ENCODE measurements at regions not wholly inside any gene's neighbourhood (a gene's known extent, or its start where the extent isn't known, plus 50 kb on each side); places are given as distances from the start of the nearest gene placed in this dataset.

GRCh38 chr10:84822931-84823630, 494.7 kb downstream of the CCSER2 start:
- no peaks in the 10 kb centered on the region for H3K4me1 ChIP-seq (ENCODE audit: control insufficient read depth, insufficient read depth, low read length)
- intact Hi-C loops (cut with micrococcal nuclease) (no loop called here), in situ Hi-C loops (cut with MboI; ENCODE audit: low sequenced_read_pairs) (no loop called here), dilution Hi-C loops (cut with HindIII; ENCODE audit: low sequenced_read_pairs, unreplicated experiment) (no loop called here)
- no peak overlapping the region for H3K18ac ChIP-seq (ENCODE audit: low read depth, low read length)
- no TSS peak for BruUV-seq (replicated peaks)
- H3K79me1 ChIP-seq (ENCODE audit: low read depth in 1 of 2, low read length in 2 of 2) = no peaks in the 10 kb centered on the region
- H3K56ac ChIP-seq (ENCODE audit: extremely low read depth, insufficient read depth, low read length) = no peak overlapping the region
- no peak overlapping the region for H2AK5ac ChIP-seq (ENCODE audit: low read depth, low read length)
- no peak overlapping the region for H3K4me3 ChIP-seq (ENCODE audit: insufficient read depth, low read depth, low read length)
- H2BK20ac ChIP-seq (ENCODE audit: low read depth, low read length) = no peak overlapping the region
- H3K27ac ChIP-seq (ENCODE audit: insufficient read depth, low read length) = no peak overlapping the region
- H3K14ac ChIP-seq (replicated peaks; ENCODE audit: low read depth, low read length) = no peak overlapping the region
- no peaks in the 10 kb centered on the region for H3K36me3 ChIP-seq (ENCODE audit: control insufficient read depth, insufficient read depth, low read length)
- ATAC-seq (ENCODE audit: low read depth) (no peak), DNase-seq (no peak)
- ChIA-PET CTCF (interaction anchor here (0.7 to 0.8 kb wide), 2 partner anchors 23 to 63 kb away, joined by 3 to 4 read pairs; no protein-coding TSS in a partner anchor), POLR2A (ENCODE audit: unreplicated experiment) (no interaction called here)
- no peak overlapping the region for H3K4me2 ChIP-seq (ENCODE audit: low read depth, low read length)
- H2BK15ac ChIP-seq (ENCODE audit: low read depth, low read length) = no peak overlapping the region
- H2AK9ac ChIP-seq (replicated peaks; ENCODE audit: low read depth, low read length, poor library complexity) = no peak overlapping the region
- WGBS, 2 experiments (ENCODE audit: extremely low coverage in 2 of 2, insufficient read length in 1 of 2) = no CpG with 5 or more reads among the region's 3 CpGs
- H3K9me3 ChIP-seq (ENCODE audit: control insufficient read depth, insufficient read depth, low read length) = peaks cover 3% of the 10 kb centered on the region
- no peak overlapping the region for H2BK5ac ChIP-seq (ENCODE audit: low read depth, low read length, poor library complexity, severe bottlenecking)
- no peak for TF ChIP-seq RFX5 (IDR thresholded peaks at IDR 0.05; ENCODE audit: low read depth, low read length)
- TF ChIP-seq MAFK (IDR thresholded peaks at IDR 0.05; ENCODE audit: low read depth, low read length) = no peak
- no peak for TF ChIP-seq MAZ (IDR thresholded peaks at IDR 0.05; ENCODE audit: borderline replicate concordance, low read depth, low read length)
- TF ChIP-seq POLR2A (IDR thresholded peaks at IDR 0.05; ENCODE audit: low read depth, low read length) = no peak
- TF ChIP-seq BHLHE40 (IDR thresholded peaks at IDR 0.05; ENCODE audit: low read depth, low read length) = no peak
- no peak for TF ChIP-seq CTCF (conservative IDR thresholded peaks at IDR 0.05; ENCODE audit: low read depth, low read length)
- TF ChIP-seq FOS (IDR thresholded peaks at IDR 0.05; ENCODE audit: low read depth, low read length) = no peak
- TF ChIP-seq CEBPB (IDR thresholded peaks at IDR 0.05; ENCODE audit: low read depth, low read length) = no peak
- TF ChIP-seq RAD21 (IDR thresholded peaks at IDR 0.05; ENCODE audit: low read length) = no peak
- no peak for TF ChIP-seq USF2 (IDR thresholded peaks at IDR 0.05; ENCODE audit: low read depth, low read length)
- TF ChIP-seq MXI1 (IDR thresholded peaks at IDR 0.05; ENCODE audit: borderline replicate concordance, low read depth, low read length) = no peak
- no peak for TF ChIP-seq ELK1 (IDR thresholded peaks at IDR 0.05; ENCODE audit: borderline replicate concordance, low read depth, low read length)
- TF ChIP-seq NFE2L2 (IDR thresholded peaks at IDR 0.05; ENCODE audit: low read depth, low read length) = no peak
- TF ChIP-seq CHD1 (IDR thresholded peaks at IDR 0.05; ENCODE audit: low read depth, low read length) = no peak
- H3K9ac ChIP-seq (ENCODE audit: low read depth, low read length) = no peak overlapping the region
- no peak overlapping the region for H4K91ac ChIP-seq (ENCODE audit: insufficient read depth, low read depth, low read length)
- H2AFZ ChIP-seq (replicated peaks; ENCODE audit: low read length, poor library complexity) = no peak overlapping the region
- H4K20me1 ChIP-seq (ENCODE audit: insufficient read depth, low read length) = no peaks in the 10 kb centered on the region
- H4K8ac ChIP-seq (ENCODE audit: low read depth in 2 of 2, low read length in 2 of 2) = no peak overlapping the region
- H4K5ac ChIP-seq (ENCODE audit: low read depth, low read length) = no peak overlapping the region
- no peaks in the 10 kb centered on the region for H3K27me3 ChIP-seq (ENCODE audit: control insufficient read depth, insufficient read depth, low read length)
- H3K23ac ChIP-seq (ENCODE audit: low read depth, low read length) = no peak overlapping the region
- no peak overlapping the region for H2BK120ac ChIP-seq (ENCODE audit: low read depth, low read length)
- H3K9me1 ChIP-seq (ENCODE audit: insufficient read depth, low read length) = no peaks in the 10 kb centered on the region
- no peak overlapping the region for H3K4ac ChIP-seq (ENCODE audit: low read depth, low read length)
